K562 (cell line): ENCODE measurements at regions not wholly inside any gene's neighbourhood (a gene's known extent, or its start where the extent isn't known, plus 50 kb on each side); places are given as distances from the start of the nearest gene placed in this dataset.

ENCODE experiments used
- ATAC-seq: fragments of 200-7000 bp; cut with Tn5 transposase; 3 replicates; pipeline ENCODE4 v1.9.1; 2020; ENCODE audit warnings: moderate library complexity
- BruUV-seq: library from RNA; stranded (reverse); fragments of 400-500 nt; replicated peaks from 2 replicates; lab custom pipeline; 2021; lab: Mats Ljungman, UMichigan
- CTCF ChIA-PET: fragments of 300-600 bp; formaldehyde crosslinking; extraction: SDS; loops from one replicate; lab custom pipeline; 2021; ENCODE audit warnings: low intra/inter-chr PET ratio; lab: Yijun Ruan, JAX
- POLR2A ChIA-PET: fragments of 300-600, 350-650 bp; sonication (Branson Sonifier 250); formaldehyde crosslinking; extraction: SDS; loops from one replicate; lab custom pipeline; 2021; ENCODE audit warnings: antibody characterized with exemption, inconsistent platforms; lab: Yijun Ruan, JAX
- DNase-seq, 4 experiments: peaks; one replicate each; pipeline versions ENCODE4 v3.0.0 to v3.0.0-alpha.2; 2011 to 2018; ENCODE audit warnings: low spot score in 3 of 4, mixed read lengths in 3 of 4; ENCODE audit errors: extremely low read depth in 1 of 4
- FAIRE-seq: peaks from 2 replicates; lab custom pipeline; 2011; peaks lifted over from hg19 to GRCh38; lab: Jason Lieb, UNC
- H2AFZ ChIP-seq: 2 replicates; pipeline ENCODE4 v1.6.0; 2011; ENCODE audit warnings: low read depth, low read length, control low read depth, inconsistent platforms
- H3K27ac ChIP-seq: fragments of 200-600 bp; 3 replicates; pipeline ENCODE4 v1.8.0; 2011; ENCODE audit warnings: low read depth, mild to moderate bottlenecking, control low read depth, inconsistent platforms, low read length, moderate library complexity, mixed read lengths; ENCODE audit errors: extremely low read depth
- H3K27me3 ChIP-seq, 2 experiments: fragments of 300-600 bp in 1 of 2; 2 replicates in 1 of 2; 3 replicates in 1 of 2; pipeline versions ENCODE4 v1.6.0 to v1.8.0; 2011; ENCODE audit warnings: inconsistent platforms in 2 of 2, low read length in 2 of 2, mild to moderate bottlenecking in 1 of 2, mixed read lengths in 1 of 2, moderate library complexity in 1 of 2; ENCODE audit not compliant: control insufficient read depth in 2 of 2, insufficient read depth in 2 of 2
- H3K36me3 ChIP-seq: fragments of 300-600 bp; 3 replicates; pipeline ENCODE4 v1.8.0; 2011; ENCODE audit warnings: mild to moderate bottlenecking, low read length, inconsistent platforms; ENCODE audit not compliant: control insufficient read depth, insufficient read depth
- H3K4me1 ChIP-seq, 2 experiments: fragments of 200-600 bp in 1 of 2; replicated peaks in 1 of 2; 2 replicates in 1 of 2; 3 replicates in 1 of 2; pipeline versions ENCODE4 v1.5.1 to v1.8.0; 2011; ENCODE audit warnings: inconsistent platforms in 2 of 2, low read length in 2 of 2, mild to moderate bottlenecking in 1 of 2, mixed read lengths in 1 of 2, moderate library complexity in 1 of 2; ENCODE audit not compliant: control insufficient read depth in 2 of 2, insufficient read depth in 2 of 2
- H3K4me2 ChIP-seq: 2 replicates; pipeline ENCODE4 v1.6.1; 2011; ENCODE audit warnings: low read length, control low read depth, inconsistent platforms, mixed read lengths; ENCODE audit not compliant: insufficient read depth
- H3K4me3 ChIP-seq: fragments of 200-600 bp; sonication (generic), shearing (Covaris generic); 2 replicates; pipeline ENCODE4 v1.5.1; 2016; ENCODE audit warnings: control low read depth, inconsistent platforms
- H3K79me2 ChIP-seq: fragments of 200-600 bp; 3 replicates; pipeline ENCODE4 v1.8.0; 2011; ENCODE audit warnings: low read length, inconsistent platforms; ENCODE audit not compliant: control insufficient read depth, insufficient read depth
- H3K9ac ChIP-seq, 2 experiments: 2 replicates each; pipeline versions ENCODE4 v1.6.0 to v1.6.1; 2011; ENCODE audit warnings: low read depth in 2 of 2, low read length in 2 of 2, control low read depth in 1 of 2, inconsistent platforms in 1 of 2, mild to moderate bottlenecking in 1 of 2, mixed read lengths in 1 of 2; ENCODE audit not compliant: insufficient read depth in 1 of 2
- H3K9me1 ChIP-seq: one replicate; pipeline ENCODE4 v1.6.0; 2011; ENCODE audit warnings: inconsistent platforms, mild to moderate bottlenecking, low read length, moderate library complexity; ENCODE audit not compliant: control insufficient read depth, insufficient read depth
- H3K9me3 ChIP-seq: replicated peaks from 2 replicates; pipeline ENCODE4 v1.5.1; 2011; ENCODE audit warnings: low read depth, low read length, inconsistent platforms; ENCODE audit not compliant: control insufficient read depth, insufficient read depth
- H4K20me1 ChIP-seq: replicated peaks from 2 replicates; pipeline ENCODE4 v1.6.1; 2011; ENCODE audit warnings: low read length, inconsistent platforms, mixed read lengths; ENCODE audit not compliant: control insufficient read depth, insufficient read depth
- BMI1 ChIP-seq: fragments of 150-350 bp; IDR thresholded peaks from 2 replicates; pipeline ENCODE4 v1.6.1; 2014; ENCODE audit warnings: low read length
- CREBBP ChIP-seq: IDR thresholded peaks from one replicate; pipeline ENCODE4 v1.6.1; 2012; ENCODE audit warnings: low read depth, mild to moderate bottlenecking, control low read depth, inconsistent platforms, low read length
- FOXK1 ChIP-seq: sonication (generic); formaldehyde crosslinking; IDR thresholded peaks from 2 replicates; pipeline ENCODE4 v1.8.0; 2022; ENCODE audit warnings: missing genetic modification reagents, mild to moderate bottlenecking, borderline replicate concordance
- GTF2E2 ChIP-seq: fragments of 200-800 bp; sonication (Bioruptor generic); IDR thresholded peaks from 2 replicates; pipeline ENCODE4 v1.6.1; 2016; ENCODE audit warnings: missing genetic modification characterization, missing compliant biosample characterization
- HDAC3 ChIP-seq: fragments of 450-650 bp; IDR thresholded peaks from 2 replicates; pipeline ENCODE4 v1.6.1; 2018; ENCODE audit warnings: borderline replicate concordance, mild to moderate bottlenecking, moderate library complexity; ENCODE audit not compliant: partially characterized antibody
- MAFG ChIP-seq: fragments of 450-650 bp; conservative IDR thresholded peaks from 2 replicates; pipeline ENCODE4 v1.6.1; 2016; ENCODE audit warnings: missing genetic modification characterization, missing compliant biosample characterization
- MAZ ChIP-seq, 2 experiments: fragments of 450-650 bp in 1 of 2; sonication (generic) in 1 of 2; formaldehyde crosslinking; IDR thresholded peaks in 1 of 2; conservative IDR thresholded peaks in 1 of 2; 2 replicates each; pipeline versions ENCODE4 v1.4.0 to v1.5.0; 2020; ENCODE audit warnings: mild to moderate bottlenecking in 1 of 2, missing genetic modification reagents in 1 of 2
- MEIS2 ChIP-seq: fragments of 450-650 bp; IDR thresholded peaks from 2 replicates; pipeline ENCODE4 v1.6.1; 2014; ENCODE audit warnings: mild to moderate bottlenecking; ENCODE audit not compliant: partially characterized antibody
- RB1 ChIP-seq: fragments of 450-650 bp; IDR thresholded peaks from 2 replicates; pipeline ENCODE4 v1.6.1; 2017; ENCODE audit warnings: low read depth, mild to moderate bottlenecking
- SP2 ChIP-seq: IDR thresholded peaks from 2 replicates; pipeline ENCODE4 v1.6.1; 2011; ENCODE audit warnings: mild to moderate bottlenecking, low read depth, low read length, moderate library complexity; ENCODE audit not compliant: poor library complexity, severe bottlenecking; ENCODE audit errors: extremely low read depth
- TEAD4 ChIP-seq, 2 experiments: sonication (generic) in 1 of 2; formaldehyde crosslinking in 1 of 2; IDR thresholded peaks; 2 replicates each; pipeline versions ENCODE4 v1.6.1 to v1.8.0; 2012 to 2022; ENCODE audit warnings: borderline replicate concordance in 1 of 2, inconsistent platforms in 1 of 2, low read length in 1 of 2, mild to moderate bottlenecking in 1 of 2, missing genetic modification reagents in 1 of 2
- ZNF146 ChIP-seq: IDR thresholded peaks from one replicate; pipeline ENCODE4 v1.6.1; 2018; ENCODE audit warnings: missing compliant biosample characterization; ENCODE audit not compliant: unreplicated experiment
- WGBS: fragments of 100-300 bp; shearing (Covaris generic); methylation state at CpG from one replicate; pipeline ENCODE4 v1.1.6; 2016; ENCODE audit warnings: low coverage, mixed read lengths; ENCODE audit not compliant: insufficient coverage; ENCODE audit errors: missing lambda C conversion rate; 5-methylcytosine and 5-hydroxymethylcytosine counted together
- in situ Hi-C: fragments of 300-500 bp; cut with MboI; formaldehyde crosslinking; loops from 4 replicates; pipeline ENCODE4 v1.15.0; 2018; ENCODE audit warnings: inconsistent platforms, mixed read lengths
- intact Hi-C: fragments of 100-400 bp; cut with micrococcal nuclease; formaldehyde crosslinking; loops from 2 replicates; pipeline ENCODE4 v1.14.2; 2022

DNA sequence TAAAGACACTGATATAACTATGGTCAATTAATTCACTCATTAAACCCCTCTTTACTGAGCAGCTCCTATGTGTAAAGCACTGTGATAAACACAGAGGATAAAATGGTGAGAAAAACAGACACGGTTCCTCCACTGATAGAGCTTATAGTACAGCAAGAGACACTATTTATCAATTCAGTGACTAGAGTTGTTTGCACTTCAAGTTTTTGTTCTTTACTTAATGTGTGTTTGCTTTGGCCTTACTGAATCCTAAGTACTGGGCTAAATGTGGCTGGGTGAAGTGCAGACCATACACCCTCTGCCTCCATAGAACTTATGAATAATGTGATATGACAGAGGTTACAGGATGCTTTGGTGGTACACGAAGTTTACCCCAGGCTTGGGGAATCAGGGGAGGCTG, 80.1 kb upstream of the ITGA1 start:
- 3% methylated on average over 2 of the region's 2 CpGs for WGBS
- Histone ChIP-seq H3K9ac (no peak overlapping the region), H3K79me2 (no peaks in the 10 kb centered on the region), H2AFZ (no peak overlapping the region), H3K4me2 (no peak overlapping the region), H3K27ac (no peak overlapping the region), H3K36me3 (no peaks in the 10 kb centered on the region), H3K9me3 (no peaks in the 10 kb centered on the region), H3K9me1 (no peaks in the 10 kb centered on the region), H4K20me1 (no peaks in the 10 kb centered on the region), H3K27me3 (no peaks in the 10 kb centered on the region), H3K4me3 (no peak overlapping the region), H3K4me1 (no peaks in the 10 kb centered on the region)
- no TSS peak for BruUV-seq
- ChIA-PET POLR2A (no interaction called here), CTCF (no interaction called here)
- DNase-seq, result no peak
- no peak for FAIRE-seq
- intact Hi-C loops (no loop called here), in situ Hi-C loops (no loop called here)
- ATAC-seq, result no peak
- TF ChIP-seq HDAC3, result no peak

GRCh38 chr5:52708463-52708862, 79.3 kb upstream of the ITGA1 start:
- intact Hi-C loops, result no loop called here
- CTCF ChIA-PET, result no interaction called here

More at GRCh38 chr5:52708463-52708862, 79.3 kb upstream of the ITGA1 start:
- Histone ChIP-seq H3K4me1 (no peaks in the 10 kb centered on the region), H3K9ac (no peak overlapping the region), H3K4me3 (no peak overlapping the region), H3K9me1 (no peaks in the 10 kb centered on the region)
- 0% methylated on average over 1 of the region's 1 CpG for WGBS
- TF ChIP-seq TEAD4 (IDR thresholded peaks at IDR 0.05; ENCODE audit: low read length), result no peak
- TF ChIP-seq TEAD4 (CRISPR knock-in tag; IDR thresholded peaks at IDR 0.05; ENCODE audit: borderline replicate concordance), result no peak
- no peak for TF ChIP-seq RB1
- no peak for TF ChIP-seq CREBBP
- no peak for TF ChIP-seq MEIS2
- no peak for TF ChIP-seq MAFG (tag)
- TF ChIP-seq ZNF146 (CRISPR knock-in tag), result no peak
- no peak for TF ChIP-seq GTF2E2 (tag)
- TF ChIP-seq SP2, result no peak
- no peak for TF ChIP-seq BMI1
- TF ChIP-seq FOXK1, result no peak
- TF ChIP-seq MAZ (CRISPR knock-in tag; conservative IDR thresholded peaks at IDR 0.05 in 1 of 2, IDR thresholded peaks at IDR 0.05 in 1 of 2), result no peak
- TF ChIP-seq, all 486 proteins: peak for 0
- no peaks in the 10 kb centered on the region for H3K9me3 ChIP-seq
- BruUV-seq, result no TSS peak
- no peaks in the 10 kb centered on the region for H3K27me3 ChIP-seq
- in situ Hi-C loops, result no loop called here
- POLR2A ChIA-PET, result no interaction called here
- H3K79me2 ChIP-seq, result no peaks in the 10 kb centered on the region
- H3K4me2 ChIP-seq, result no peak overlapping the region
- no peak for FAIRE-seq
- DNase-seq, result no peak
- H2AFZ ChIP-seq, result no peak overlapping the region
- ATAC-seq, result no peak
- H3K36me3 ChIP-seq, result no peaks in the 10 kb centered on the region
- no peaks in the 10 kb centered on the region for H4K20me1 ChIP-seq
- H3K27ac ChIP-seq, result no peak overlapping the region
